ENCODE measurements at regions not wholly inside any gene's neighbourhood (a gene's known extent, or its start where the extent isn't known, plus 50 kb on each side); places are given as distances from the start of the nearest gene placed in this dataset.

DNA sequence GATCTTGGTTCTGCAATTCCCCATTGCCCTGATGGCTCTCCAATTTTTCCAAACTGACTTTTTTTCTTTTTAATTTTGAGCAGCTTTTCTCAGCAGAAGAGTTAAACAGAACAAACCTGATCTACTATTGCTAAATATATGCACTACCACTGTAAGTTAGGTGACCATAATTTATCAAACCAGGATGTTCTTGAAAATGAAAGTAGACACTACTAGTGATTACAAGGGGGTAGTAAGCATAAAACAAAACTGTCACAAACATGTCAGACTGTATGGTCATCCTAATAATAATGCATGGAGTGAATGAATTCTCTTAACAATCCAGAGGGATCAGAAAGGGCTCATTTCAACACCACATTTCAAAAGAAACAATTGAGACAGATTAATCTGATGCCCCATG lies 183.0 kb upstream of the FOXN3 start:
- DNase-seq, result no peak

DNA sequence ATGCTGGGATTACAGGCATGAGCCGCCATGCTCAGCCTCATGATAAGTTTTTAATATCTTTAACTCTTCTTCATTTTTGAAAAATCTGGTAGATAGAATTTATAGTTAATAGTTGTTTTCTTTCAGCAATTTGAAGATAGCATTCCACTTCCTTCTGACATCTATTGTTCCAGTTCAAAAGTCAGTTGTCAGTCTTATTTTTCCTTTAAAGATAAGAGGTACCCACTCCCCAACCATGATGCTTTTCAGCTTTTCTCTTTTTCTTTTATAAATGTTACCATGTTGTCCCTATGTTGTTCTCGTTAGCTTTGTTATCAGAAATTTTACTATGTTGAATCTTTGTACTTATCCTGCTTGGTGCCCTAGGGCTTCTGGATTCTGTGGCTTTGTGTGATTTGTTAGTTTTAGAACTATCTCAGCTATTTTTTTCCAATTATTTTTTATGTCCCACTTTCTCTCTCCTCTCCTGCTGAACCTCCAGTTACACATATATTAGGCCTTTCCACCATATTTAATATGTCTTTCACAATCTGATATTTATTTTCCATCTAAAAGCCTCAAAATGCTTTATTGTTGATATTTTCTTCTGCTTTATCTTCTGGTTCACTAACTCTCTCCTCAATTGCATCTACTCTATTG lies 181.6 kb upstream of the FOXN3 start:
- no peak for DNase-seq

DNA sequence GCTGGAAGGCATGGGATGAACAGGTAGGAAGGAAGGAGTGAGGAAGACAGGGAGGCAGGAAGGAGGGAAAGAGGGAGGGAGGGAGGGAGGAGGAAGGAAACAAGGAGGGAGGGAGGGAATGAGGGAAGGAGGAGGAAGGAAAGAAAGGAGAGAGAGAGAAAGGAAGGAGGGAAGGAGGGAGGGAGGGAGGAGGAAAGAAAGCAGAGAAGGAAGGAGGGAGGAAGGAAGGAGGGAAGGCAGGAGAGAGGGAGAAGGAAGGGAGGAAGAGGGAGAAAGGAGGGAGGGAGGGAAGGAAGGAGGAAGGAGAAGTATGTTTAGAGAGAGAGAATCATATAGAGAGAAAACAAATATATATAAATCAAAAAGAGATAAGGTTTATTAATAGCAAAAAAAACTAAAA lies 175.9 kb upstream of the FOXN3 start:
- DNase-seq, result no peak

GRCh38 chr14:89589400-89590118 lies 172.5 kb upstream of the FOXN3 start:
- DNase-seq, result peak; percentile 51

GRCh38 chr14:89588840-89589296 lies 171.8 kb upstream of the FOXN3 start:
- no peak for DNase-seq

- no peak for DNase-seq
These were observed 171.0 kb upstream of the FOXN3 start for GRCh38 chr14:89588016-89588415.

- DNase-seq, result no peak
These were observed 170.0 kb upstream of the FOXN3 start for GRCh38 chr14:89587136-89587420.

DNA sequence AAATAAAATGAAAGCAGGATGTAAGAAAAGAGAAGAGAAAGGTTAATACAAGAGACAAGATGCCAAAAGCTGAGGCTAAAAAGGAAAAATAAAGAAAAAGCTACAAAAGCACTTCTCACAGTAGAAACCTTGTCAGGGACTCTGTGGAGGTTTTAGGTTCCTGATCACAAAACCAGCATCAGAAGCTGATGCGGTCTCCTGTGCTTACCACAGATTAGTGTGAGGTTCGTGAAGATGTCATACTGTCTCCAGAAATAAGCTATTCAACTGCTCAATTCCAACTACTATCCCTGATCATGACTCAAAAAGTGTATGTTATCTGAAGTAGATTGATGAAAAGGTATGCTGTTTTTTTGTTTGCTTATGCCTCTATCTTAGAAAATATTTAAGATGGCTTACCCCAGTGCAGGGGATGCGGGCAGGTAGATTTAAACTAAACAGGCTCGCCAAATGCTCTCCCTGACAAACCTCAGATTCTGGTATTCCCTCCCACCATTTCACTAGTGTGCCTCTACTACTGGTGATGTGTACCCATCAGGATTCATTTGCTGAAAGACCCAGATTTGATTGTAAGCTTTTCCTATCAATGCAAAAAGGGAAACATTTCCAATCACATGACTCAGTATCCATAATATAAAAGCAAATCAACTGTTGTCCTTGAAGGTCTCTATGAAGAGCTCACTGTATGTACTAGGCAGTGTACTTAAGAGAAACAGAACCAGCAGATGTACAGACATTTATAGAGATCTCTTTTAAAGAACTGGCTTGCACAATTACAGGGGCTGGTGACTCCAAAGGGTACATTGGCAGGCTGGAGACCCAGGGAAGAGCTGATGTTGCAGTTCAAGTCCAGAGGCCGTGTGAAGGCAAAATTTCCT lies 169.5 kb upstream of the FOXN3 start:
- DNase-seq, result no peak

GRCh38 chr14:89578156-89578555 lies 161.1 kb upstream of the FOXN3 start:
- DNase-seq, result no peak

- DNase-seq, result no peak
These were observed 159.9 kb upstream of the FOXN3 start for GRCh38 chr14:89576960-89577359.

GRCh38 chr14:89576145-89576927 lies 159.3 kb upstream of the FOXN3 start:
- DNase-seq, result no peak

DNA sequence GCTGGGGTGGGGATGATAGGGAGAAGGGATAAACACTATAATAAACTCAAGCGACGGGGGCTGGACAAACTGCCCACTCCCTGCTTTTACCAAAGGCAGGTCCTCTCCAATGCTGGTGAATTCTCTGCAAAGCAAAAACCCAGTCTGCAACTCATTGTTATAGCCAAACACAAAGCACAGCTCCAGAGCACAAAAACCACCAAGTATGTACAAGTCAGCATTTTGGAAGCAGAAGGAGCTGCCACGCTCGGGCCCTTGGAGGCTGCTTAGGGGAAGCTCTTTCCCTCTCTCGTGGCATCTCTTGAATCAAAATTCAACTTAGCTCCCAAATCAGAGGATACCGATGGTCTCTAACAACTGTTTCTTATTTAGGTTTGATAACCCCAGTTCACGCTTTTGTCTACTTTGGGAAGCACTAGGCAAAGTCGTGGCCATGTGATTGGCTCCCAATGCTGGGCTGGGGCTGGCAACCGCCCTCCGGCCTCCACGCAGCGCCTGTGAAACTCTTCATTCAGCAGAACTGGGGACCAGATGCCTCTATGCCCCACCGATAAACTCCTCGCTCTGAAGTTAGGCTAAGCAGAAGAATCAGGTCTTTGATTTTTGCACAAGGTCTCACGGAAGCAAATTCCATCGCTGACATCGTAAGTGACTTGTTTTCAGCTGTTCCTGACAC lies 158.5 kb upstream of the FOXN3 start:
- no peak for DNase-seq

DNA sequence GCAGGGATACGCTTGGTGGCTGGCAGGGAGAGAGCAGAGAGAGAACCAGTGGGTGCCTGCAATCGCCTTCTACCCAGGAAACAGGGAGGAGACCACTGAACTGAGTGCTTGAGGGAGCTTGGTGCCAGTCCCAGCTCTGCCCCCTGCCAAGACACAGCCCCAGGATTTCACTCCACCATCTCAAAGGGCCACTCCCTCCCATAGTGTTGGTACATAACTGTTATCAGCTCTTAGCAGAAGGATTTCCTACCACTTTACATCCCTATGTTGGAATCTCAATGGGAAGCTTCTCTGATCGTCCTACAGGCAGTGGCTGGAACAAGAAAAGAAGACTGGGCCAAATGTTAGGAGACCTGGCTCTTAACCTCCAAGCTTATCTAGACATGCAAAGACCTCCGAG lies 157.4 kb upstream of the FOXN3 start:
- no peak for DNase-seq

- no peak for DNase-seq
These were observed 156.3 kb upstream of the FOXN3 start for GRCh38 chr14:89573399-89573657.

DNA sequence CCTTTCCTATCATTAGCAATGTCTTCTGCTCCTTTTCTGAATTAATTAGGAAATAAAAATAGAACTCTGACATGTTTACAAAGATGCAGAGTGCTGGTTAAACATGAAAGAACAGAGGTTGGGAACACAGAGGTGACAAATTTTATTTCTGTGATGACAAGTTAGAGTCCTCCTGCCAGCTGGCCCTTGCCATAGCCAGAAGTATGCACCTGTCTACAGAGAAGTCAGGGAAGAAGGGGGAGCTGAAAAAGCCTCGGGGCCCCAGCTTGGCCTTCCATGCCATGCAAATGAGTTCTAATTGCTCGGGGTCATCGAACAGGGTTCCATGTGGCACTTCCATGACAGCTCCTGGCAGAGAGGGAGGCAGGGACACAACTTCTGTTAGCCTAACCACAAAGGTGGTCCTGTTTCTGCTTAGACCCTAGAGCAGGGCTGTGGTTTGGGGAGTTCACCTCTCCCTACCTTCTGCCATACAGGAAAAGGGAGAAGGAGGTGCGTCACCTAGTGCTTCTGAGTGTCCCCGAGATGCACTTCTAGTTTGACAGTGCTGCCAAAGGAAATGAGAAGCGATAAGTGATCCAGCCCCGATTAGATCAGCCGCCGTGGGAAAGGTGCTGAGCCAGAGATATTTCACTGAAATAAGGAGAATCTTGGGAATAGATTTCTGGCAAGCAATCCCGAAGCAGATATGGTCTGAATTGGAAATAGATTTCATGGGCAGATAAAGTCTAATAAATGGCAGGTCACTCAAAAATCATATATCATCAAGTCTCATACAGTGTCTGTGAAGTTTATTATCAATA lies 155.8 kb upstream of the FOXN3 start:
- no peak for DNase-seq

GRCh38 chr14:89571491-89571890 lies 154.5 kb upstream of the FOXN3 start:
- DNase-seq, result no peak

DNA sequence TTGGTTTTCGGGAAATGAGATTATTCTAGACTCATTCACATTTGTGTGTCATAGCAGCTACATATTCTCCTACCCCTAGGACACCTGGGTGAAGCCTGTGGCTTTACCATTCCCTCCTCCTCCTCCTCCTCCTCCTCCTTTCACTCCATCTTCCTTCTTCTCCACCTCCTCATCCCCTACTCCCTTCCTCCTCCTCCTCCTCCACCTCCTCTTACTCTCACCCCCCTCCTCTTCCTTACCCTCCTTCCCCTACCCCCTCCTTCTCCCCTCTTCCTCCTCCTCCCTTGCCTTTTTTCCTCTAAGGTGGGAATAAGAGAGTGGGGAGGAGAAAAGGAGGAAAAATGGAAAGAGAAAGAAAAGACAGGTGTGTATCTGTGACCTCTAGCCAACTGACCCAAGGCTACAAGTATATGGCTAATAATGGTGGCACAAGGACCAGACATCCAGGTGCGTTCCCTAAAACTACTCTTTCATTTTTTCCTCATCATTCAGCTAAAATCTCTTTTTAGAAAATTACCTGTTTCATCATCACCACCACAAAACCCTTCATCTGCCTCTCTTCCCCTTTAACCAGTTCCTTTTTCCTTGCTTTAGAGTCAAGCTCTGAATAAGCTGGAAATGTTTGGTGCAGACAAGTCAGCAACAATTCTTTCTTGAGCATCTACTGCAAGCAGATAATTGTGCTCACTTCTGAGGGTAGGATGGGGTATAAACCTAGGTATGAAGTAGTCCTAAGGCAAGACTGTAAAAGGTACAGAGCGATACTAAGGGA lies 149.8 kb upstream of the FOXN3 start:
- no peak for DNase-seq

GRCh38 chr14:89566180-89566579 lies 149.1 kb upstream of the FOXN3 start:
- no peak for DNase-seq

DNA sequence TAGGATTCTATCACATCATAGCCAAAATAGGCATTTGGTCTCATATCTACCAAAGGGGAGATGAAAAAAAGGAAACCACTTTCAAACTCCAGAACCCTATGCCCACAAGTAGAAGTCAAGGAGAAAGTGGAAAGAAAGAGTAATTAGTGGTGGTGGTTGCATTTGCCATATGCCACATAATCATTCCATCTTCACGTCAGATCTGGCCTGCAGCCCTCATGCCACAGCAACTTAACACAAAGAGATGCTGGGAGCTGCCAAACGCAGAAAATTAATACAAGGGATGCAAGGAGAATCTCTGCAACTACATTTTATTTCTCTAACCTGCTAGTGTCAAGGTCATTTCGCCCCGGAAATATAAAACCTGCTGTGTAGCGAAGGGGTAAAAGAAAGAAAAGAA lies 148.6 kb upstream of the FOXN3 start:
- DNase-seq, result no peak

DNA sequence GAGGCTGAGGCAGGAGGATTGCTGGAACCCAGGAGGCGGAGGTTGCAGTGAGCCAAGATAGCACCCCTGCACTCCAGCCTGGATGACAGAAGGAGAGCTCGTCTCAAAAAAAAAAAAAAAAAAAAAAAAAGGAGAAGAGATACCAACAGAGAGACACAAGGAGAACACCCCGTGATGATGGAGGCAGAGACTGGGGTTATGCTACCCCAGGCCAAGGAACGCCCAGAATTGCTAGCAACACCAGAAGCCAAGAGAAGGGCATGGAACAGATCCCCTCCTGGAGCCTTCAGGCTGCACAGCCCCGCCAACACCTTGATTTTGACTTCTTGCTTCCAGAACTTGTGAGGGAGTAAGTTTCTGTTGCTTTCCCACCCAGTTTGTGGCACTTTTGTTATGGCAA lies 148.0 kb upstream of the FOXN3 start:
- no peak for DNase-seq

- DNase-seq, result no peak
These were observed 147.4 kb upstream of the FOXN3 start for GRCh38 chr14:89564286-89564957.

Data from CD4-positive, alpha-beta T cell treated with Interleukin-15 for 1 hour (primary cell).